Nucleus accumbens (tissue), 56 donors: ENCODE measurements at regions not wholly inside any gene's neighbourhood (a gene's known extent, or its start where the extent isn't known, plus 50 kb on each side); places are given as distances from the start of the nearest gene placed in this dataset.
A peak's percentile ranks its signal among the peaks of the same experiment; 100 is the strongest.

ENCODE experiments used
- DNase-seq, 56 donors: peaks; one replicate each; lab custom pipeline; 2025; lab: John Stamatoyannopoulos, UW

- DNase-seq: peak in 1 of 56 donors; percentile 14
Observed at GRCh38 chr13:97627566-97627965, 193.6 kb downstream of the RAP2A start.

GRCh38 chr13:97629601-97630272 is 195.8 kb downstream of the RAP2A start:
- DNase-seq: peak in 40 of 56 donors; percentile 2 to 83 (median 54)

- no peak for DNase-seq
Observed at GRCh38 chr13:97630725-97631124, 196.8 kb downstream of the RAP2A start.

- DNase-seq: no peak
Observed at GRCh38 chr13:97631158-97631557, 197.2 kb downstream of the RAP2A start.

DNA sequence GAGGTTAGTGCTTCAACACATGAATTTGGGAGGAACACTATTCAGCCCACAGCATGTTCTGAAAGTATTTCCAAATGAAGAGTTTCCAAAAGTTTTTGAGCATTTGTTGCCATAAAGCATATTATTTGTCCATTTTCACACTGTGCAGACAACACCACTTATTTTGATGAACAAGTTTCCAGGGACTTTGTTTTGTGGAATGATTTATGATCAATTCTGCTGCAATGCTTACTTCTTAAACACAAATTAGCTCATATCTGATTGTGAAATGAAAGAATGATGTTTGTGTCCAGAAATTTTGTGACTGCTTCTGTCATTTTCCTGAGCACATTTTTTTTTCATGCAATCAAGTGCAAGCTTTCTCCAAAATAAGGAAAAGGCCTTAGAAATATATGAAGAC is 205.3 kb downstream of the RAP2A start:
- DNase-seq: no peak

- DNase-seq: no peak
Observed at GRCh38 chr13:97640268-97640667, 206.3 kb downstream of the RAP2A start.

DNA sequence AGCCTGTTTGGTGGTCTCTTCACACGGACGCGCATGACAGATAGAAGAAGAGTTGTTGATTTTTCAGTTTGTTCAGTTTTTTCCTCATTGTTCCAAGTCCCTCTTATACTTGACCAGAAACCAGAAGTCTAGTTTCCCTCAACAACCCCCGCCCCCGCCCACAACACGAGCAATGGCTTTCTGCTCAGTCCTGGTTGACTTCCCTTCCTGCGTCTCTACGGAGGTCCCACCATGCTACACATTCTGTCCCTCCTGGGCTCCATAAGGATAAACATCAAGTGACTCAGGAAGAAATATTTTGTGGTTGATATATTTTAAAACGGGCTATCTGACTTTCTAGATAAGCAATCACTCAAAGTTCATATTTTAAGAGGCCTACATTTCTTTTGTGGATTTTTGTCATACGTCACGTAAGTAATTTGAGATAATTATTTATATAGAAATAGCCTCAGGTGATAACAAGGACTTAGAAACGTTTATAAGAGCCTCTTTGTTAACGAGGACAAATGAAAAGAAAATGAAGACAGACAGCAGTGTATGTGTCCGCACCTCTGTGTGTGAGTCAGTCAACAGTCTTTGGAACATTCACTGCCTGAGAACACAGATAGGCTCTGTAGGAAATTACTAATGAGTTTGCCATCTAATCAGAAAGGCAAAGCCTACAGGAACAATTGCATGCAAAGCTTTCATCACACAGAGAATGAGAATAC is 214.4 kb downstream of the RAP2A start:
- DNase-seq: no peak

GRCh38 chr13:97648881-97649224 is 214.9 kb downstream of the RAP2A start:
- DNase-seq: no peak

- DNase-seq: no peak
Observed at GRCh38 chr13:97653443-97654140, 219.6 kb downstream of the RAP2A start.

GRCh38 chr13:97654236-97654635 is 220.3 kb downstream of the RAP2A start:
- DNase-seq: no peak

DNA sequence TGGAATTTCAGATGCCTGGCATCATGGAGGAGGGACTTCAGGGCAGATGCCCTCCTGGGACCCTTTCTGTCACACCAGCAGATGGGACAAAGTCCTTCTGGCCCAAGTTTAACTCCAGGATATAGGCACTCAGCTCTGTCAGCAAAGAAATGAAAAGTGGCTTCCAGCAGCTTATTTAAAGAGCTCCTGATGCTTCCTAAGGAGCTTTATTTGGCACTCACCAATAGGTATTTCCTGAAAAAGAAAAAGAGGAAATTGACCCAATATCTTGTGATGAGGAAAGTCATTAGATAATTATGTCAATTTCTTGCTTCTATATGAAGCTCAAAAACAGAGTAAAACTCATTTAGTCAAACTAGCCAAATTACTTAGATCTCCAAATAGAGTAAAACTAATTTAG is 224.6 kb downstream of the RAP2A start:
- DNase-seq: no peak

DNA sequence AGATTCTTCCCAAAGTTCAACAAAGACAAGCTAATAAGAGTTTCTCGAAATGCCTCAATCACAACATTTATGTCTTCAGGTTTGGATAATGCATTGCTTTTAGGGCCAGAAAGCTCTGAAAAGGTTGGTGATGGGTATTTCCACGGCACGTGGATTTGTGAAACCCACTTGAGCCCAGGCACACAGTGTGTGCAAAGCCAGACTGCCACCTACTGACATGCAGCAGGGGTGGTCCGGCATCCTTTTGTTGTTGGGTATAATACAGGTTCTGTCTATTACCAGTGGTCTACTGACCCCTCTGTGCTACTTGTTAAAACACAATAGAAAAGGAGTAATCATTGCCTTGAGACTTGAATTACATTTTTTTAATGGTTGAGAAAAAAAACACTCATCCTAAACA is 225.6 kb downstream of the RAP2A start:
- DNase-seq: peak in 24 of 56 donors; percentile 1 to 42 (median 4)

- no peak for DNase-seq
Observed at GRCh38 chr13:97660594-97661260, 226.8 kb downstream of the RAP2A start.

DNA sequence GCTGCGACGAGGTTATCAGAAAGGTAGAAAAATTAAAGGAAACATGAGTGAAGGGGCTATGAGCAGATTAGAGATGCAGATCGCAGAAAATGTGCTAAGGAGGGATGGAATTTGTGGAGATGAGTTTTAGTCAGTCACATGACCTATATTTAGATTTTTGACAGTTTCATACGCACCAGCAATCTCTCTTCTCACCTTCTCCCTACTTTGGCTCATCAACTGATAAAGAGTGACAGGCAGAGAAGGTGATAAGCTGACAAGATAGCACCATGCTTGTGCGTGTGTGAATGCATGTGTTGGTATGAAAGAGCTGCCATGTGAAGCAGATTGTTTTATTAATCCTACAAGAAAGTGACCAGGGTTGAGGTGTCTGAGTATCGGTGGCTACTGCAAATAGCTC is 252.6 kb downstream of the RAP2A start:
- DNase-seq: no peak

DNA sequence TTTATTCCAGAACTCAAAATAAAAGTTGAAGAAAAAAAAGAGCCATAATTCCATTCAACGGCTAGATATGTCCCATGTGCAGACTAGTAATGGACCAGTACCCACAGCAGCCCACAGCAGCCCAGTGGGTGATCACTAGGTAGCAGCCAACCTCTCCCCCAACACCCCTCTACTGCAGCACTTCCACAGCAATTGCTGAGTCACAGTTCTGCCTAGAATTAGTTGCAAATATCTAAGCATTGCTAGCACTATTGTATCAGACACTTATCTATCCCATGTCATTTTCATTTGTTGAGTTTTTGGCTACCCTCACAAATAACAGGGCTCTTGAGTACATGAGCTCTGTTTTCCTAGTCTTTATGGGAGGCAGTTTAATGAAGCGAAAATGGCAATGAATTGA is 258.7 kb downstream of the RAP2A start:
- DNase-seq: no peak

- DNase-seq: no peak
Observed at GRCh38 chr13:97695684-97696083, 257.8 kb upstream of the IPO5 start.

- no peak for DNase-seq
Observed at GRCh38 chr13:97696921-97697320, 256.6 kb upstream of the IPO5 start.

GRCh38 chr13:97700306-97700848 is 253.1 kb upstream of the IPO5 start:
- no peak for DNase-seq

DNA sequence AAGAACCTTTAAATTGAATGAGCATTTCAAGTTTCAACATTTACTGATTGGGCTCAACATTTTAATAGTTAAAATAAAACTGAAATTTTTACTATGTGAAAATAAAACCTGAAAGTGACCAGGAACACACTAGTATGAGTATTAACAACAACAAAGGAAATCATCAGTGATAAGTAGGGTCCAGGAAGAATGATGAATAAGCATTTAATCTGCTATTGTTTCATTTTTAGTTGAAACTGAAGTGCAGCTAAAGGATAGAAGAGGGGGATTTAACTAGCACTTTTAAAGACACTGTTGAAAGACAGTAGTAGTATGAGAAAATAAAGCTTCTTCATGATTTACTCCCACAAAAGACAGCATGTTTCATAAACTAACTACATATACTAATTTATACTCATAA is 250.9 kb upstream of the IPO5 start:
- no peak for DNase-seq

DNA sequence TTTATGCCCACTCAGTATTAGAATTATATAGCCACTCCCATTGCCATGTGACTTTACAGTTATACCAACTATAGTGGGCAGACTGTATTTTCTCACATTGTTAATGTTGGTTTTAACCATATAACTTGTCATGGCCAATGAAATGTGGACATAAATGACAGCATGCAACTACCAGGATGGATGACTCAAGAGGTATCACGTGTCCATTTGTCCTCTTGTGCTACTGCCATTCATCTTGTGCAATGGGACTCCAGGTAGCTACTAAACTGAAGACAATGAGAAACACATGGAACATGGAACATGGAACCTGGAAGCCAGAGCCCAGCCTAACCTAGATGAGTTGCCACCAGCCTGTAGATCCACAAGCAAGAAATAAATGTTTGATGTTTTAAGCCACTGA is 242.7 kb upstream of the IPO5 start:
- no peak for DNase-seq

DNA sequence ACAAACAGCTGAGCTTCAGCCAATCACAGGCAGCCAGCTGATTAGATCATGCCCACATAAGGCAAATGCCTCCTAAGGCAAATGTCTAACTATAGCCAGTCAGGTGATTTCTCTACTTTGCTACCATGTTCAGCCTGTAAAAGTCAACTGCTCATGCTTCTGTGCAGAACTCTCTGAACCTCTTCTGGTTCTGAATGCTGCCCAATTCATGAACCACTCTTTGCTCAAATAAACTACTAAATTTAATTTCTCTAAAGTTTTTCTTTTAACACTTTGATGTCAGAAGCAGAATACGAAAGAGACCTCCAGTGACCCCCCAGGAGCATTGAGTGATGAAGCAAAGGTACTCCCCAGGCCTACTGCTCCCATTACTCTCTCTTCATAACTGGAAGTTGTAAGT is 240.7 kb upstream of the IPO5 start:
- DNase-seq: no peak
